ENCODE measurements at regions not wholly inside any gene's neighbourhood (a gene's known extent, or its start where the extent isn't known, plus 50 kb on each side); places are given as distances from the start of the nearest gene placed in this dataset.
"Not testable (repeated sequence)": the region's sequence is repeated elsewhere in the genome, so short reads cannot be mapped to it uniquely, and the experiment has no call there.

DNA sequence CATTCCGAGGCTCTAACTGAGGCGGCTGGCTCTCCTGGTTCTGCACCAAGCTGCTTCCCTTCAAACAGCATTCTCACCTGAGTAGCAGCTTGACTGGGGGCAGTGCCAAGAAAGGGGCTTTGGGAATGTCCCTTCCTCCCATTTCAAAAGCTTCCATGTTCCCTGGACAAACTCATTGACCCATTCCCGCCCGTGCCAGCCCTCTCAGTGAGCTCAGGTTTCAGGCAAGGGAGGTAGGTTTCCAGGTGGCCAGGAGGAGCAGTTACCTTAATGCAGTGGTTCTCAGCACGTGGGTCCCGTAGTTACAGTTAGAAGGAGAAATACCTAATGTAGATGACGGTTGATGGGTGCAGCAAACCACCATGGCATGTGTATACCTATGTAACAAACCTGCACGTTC, 135.2 kb downstream of the ELOVL4 start:
- DNase-seq (ENCODE audit: low read depth, low spot score): no peak
- H3K4me3 ChIP-seq (ENCODE audit: low read length): no peak overlapping the region

DNA sequence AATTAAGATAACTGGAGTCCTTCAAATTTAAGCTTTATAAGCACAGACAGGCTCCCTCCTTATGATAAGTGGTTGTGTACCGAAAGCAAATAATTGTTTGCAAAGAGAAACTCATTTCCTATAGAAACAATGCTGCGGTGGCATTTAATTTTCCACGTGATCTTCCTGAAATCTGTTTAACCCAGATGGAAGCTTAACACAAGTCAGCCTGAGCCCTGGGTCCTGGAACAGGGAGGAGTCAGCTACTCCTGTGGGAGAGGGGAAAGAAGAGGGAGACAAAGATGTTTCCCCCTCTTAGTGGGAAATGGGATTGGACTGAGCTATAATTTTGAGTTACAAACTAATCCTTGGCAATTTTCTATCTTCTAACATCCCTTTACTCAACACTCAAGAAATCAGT, 136.5 kb downstream of the ELOVL4 start:
- no peak overlapping the region for H3K4me3 ChIP-seq (ENCODE audit: low read length)
- no peak for DNase-seq (ENCODE audit: low read depth, low spot score)

DNA sequence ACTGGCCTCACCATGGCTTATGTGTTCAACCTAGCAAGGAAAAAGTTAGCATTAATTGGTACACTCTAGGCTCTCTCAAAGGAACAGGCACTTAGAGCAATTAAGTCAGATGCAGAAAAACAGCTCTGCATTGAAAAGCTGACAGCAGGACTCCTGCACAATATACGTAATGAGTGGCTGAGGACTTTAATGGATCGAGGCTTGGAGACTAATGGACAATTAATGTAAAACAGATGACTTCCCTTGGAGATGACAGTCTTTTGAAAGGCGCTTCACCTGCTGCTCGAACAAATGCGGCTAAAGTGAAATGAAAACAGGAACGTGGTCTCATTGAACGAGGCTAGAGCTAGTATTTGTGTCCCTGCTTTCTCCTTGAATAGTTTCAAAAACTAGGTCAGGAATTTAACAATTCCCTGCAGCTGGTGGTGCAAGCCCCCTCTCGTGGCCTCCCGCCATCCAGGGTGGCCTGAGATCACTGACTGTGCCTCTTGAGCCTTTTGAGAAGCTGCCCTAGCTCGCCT, 137.1 kb downstream of the ELOVL4 start:
- H3K4me3 ChIP-seq (ENCODE audit: low read length): no peak overlapping the region
- DNase-seq (ENCODE audit: low read depth, low spot score): no peak

DNA sequence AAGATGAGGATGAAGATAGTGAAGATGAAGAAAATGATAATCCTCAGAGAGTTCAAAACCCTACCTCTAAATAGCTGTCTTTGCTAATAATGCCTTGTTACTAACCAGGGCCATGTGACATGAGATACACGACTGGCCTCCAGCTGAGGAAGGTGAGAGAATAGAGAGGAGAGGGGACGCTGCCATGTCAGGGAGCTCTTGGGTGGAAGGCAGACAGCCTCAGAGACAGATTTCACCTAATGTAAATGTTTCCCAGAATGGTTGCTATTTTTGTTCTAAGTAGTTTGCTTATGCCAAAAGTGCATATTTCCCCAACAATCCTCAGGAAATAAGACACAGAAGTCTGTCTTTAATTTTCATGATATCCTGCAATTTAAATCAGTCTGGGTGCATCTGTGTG, 138.4 kb downstream of the ELOVL4 start:
- DNase-seq (ENCODE audit: low read depth, low spot score): no peak
- H3K4me3 ChIP-seq (ENCODE audit: low read length): no peak overlapping the region

DNA sequence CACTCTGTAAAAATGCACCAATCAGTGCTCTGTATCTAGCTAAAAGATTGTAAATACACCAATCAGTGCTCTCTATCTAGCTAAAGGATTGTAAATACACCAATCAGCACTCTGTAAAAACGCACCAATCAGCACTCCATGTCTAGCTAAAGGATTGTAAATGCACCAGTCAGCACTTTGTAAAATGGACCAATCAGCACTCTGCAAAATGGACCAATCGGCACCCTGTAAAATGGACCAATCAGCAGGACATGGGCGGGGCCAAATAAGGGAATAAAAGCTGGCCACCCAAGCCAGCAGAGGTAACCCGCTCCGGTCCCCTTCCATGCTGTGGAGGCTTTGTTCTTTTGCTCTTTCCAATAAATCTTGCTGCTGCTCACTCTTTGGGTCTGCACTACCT, 140.7 kb downstream of the ELOVL4 start:
- not testable (repeated sequence) for DNase-seq (ENCODE audit: low read depth, low spot score); H3K4me3 ChIP-seq (ENCODE audit: low read length)

DNA sequence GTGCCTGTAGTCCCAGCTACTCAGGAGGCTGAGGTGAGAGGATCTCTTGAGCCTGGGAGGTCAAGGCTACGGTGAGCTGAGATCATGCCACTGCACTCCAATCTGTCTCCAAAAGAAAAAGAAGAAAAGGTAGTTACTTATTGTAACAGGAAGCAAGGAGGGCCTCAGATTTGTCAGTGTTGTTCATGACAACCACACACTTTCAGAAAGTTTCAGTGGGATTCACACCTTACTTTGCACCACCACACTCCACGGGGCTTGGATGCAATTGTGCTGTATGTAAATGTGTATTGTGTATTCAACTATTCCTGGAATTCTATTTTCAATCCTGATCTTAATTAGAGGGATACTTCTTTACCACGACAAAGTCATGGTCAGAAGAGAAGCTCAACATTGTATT, 142.6 kb downstream of the ELOVL4 start:
- DNase-seq (ENCODE audit: low read depth, low spot score): no peak
- no peak overlapping the region for H3K4me3 ChIP-seq (ENCODE audit: low read length)

DNA sequence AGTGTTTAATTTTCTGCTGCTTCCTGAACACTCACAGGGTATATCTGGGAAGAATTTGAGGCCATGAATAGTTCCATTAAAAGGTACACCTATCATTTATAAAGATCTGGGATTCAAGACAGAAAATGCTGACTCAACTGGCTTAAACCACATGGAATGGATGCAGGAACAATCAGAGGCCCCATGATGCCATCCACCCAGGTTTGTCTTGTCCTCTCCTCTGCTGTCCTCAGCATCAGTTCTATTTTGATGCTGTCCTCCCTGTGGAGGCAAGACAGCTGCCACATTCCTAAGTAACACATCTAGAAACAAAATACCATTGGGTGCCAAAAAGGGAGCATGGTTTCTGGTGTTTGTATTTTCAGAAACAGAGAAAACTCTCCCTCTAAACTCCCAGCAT, 143.4 kb downstream of the ELOVL4 start:
- no peak for DNase-seq (ENCODE audit: low read depth, low spot score)
- H3K4me3 ChIP-seq (ENCODE audit: low read length): no peak overlapping the region

DNA sequence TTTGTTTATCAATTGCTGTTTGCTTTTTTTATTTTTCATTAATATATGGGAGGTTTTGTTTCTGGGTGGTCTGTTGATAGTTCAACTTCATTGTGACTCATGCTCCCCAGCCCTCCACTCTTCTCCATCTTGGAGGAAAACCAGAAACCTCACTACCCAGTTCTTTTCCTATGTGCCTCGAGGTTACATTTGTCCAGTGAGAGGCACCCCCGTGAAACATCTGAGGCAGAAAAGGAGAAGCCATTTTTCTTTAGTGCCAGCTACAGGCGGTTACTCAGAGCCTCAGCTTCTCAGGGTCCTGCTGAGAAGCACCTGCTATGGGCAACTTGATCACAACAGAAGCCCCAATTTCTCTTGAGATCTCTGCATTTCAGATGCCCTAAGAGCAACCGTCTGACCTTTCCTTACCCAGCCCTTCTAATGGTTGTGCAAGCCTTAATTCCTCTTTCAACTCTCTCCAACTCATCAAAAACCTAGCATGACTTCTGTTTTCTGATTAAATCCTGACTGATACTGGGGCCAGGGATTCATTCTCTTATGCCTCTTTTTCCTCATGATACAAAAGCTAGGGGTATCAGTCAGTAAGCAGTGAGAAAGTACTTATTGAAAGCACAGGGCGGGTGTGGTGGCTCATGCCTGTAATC, 144.6 kb downstream of the ELOVL4 start:
- H3K4me3 ChIP-seq (ENCODE audit: low read length): no peak overlapping the region
- DNase-seq (ENCODE audit: low read depth, low spot score): no peak

DNA sequence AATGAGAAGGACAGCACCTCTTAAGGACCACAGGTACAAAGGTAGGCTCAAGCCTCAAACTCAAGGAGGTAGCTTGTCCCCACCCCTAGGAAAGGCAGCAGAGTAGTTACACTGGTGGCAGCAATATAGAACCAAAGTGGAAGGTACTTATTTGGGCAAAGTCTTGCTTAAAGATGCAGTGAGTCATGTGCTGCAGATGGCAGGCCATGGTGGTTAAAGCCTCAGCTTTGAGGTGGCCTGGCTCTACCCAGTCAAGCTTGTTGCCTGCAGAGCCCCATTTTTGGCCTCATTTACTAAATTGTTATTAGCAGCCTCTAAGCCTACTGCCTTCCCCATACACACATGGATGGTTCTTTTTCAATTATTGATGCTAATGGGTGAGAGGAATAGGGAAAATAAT, 146.0 kb downstream of the ELOVL4 start:
- H3K4me3 ChIP-seq (ENCODE audit: low read length): no peak overlapping the region
- DNase-seq (ENCODE audit: low read depth, low spot score): no peak

DNA sequence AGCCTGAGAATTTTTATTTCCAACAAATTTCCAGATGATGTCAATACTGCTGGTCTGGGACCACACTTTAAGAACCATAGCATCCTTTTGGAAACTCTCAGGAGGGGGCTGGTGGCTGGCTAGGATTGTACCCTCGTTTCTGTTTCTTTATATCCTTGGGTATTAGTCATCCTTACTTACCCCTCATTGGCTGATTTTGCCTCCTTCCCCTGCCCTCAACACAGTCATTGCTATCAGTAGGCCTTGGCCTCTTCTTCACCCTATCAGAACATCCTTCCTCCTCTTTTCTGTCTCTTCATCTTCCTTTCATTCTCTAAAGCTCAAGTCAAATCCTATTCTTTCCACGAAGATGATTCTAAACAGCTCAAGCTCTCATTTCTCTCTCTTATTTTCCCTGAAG, 148.5 kb downstream of the ELOVL4 start:
- no peak for DNase-seq (ENCODE audit: low read depth, low spot score)
- H3K4me3 ChIP-seq (ENCODE audit: low read length): no peak overlapping the region

DNA sequence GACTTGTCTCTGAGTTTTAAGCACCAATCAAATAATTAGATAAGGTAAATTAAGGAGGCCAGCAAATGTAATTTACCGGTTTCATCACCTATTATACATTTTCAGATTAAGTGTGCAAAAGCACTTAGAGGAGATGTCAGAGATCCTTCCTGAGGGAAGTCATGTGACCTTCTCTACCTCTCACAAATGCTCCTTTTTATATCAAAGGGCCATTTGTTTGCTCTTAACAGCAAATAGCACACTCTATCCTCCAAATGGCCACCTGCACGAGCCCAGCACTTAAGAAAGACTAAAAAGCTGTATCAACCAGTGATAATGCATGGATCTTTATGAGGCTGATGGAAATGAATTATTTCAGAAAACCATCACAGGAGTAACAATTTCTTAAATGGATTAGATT, 149.4 kb downstream of the ELOVL4 start:
- DNase-seq (ENCODE audit: low read depth, low spot score): no peak
- H3K4me3 ChIP-seq (ENCODE audit: low read length): no peak overlapping the region

DNA sequence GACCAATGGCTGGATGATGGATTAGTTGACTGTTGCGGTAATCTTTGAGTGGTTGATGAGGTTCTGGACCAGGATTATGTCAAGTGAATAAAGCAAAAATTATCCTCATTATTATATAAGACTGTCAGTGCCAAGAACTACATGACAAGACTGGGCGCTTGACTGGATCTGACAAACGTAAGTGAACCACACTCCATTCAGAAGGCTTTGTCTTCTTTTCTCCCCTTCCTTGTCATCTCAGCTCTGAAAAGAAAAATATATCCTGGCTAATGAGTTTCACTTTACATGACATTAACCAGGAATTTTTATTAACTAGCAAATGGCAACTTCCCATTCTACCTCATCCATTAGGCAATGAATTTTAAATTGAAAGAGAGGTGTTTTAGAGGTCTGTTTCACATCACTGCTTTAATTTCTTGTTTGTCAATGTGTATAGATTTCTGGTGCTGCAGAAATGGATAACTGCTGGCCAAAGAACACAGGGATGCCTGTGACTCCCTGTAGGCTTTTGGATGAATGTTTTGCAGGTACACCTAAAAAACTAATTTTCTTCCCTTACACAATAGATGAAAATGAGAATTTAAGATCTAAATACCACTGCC, 150.1 kb downstream of the ELOVL4 start:
- no peak overlapping the region for H3K4me3 ChIP-seq (ENCODE audit: low read length)
- no peak for DNase-seq (ENCODE audit: low read depth, low spot score)

DNA sequence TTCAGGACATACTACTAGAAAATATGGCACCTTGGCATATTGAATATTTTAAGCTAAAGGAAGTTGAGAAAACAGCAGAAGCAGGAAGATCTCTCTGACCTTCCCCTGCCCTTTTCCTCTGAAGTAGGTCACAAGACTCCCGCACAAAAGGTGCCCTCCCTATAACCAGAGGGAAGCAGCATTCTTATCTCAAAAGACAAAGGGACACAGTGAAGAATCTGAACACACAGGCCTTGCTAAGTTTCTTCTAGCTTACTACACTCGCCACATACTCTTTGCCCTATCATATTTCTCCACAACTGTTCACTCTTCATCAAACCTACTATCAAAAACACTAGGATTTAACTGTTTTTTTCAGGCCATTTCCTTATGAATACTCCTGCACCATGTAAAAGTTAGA, 151.2 kb downstream of the ELOVL4 start:
- DNase-seq (ENCODE audit: low read depth, low spot score): no peak
- no peak overlapping the region for H3K4me3 ChIP-seq (ENCODE audit: low read length)

DNA sequence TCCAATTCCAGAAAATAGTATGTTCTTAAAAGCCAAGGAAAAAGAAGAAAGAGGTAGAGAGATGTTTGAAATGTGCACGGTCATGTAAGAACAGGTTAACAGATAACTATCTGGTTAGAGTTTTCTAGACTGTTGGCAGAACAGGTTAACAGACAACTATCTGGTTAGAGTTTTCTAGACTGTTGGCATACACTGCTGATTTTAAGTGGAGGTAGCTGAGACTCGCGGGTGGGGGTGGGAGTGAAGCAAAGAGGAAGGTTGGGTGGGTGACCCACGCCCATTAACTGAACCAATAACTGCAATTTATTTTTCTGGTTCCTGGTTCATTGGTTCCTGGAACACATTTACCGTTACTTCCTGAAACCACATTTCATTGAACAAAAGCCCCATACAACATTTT, 157.5 kb downstream of the ELOVL4 start:
- no peak overlapping the region for H3K4me3 ChIP-seq (ENCODE audit: low read length)
- no peak for DNase-seq (ENCODE audit: low read depth, low spot score)

DNA sequence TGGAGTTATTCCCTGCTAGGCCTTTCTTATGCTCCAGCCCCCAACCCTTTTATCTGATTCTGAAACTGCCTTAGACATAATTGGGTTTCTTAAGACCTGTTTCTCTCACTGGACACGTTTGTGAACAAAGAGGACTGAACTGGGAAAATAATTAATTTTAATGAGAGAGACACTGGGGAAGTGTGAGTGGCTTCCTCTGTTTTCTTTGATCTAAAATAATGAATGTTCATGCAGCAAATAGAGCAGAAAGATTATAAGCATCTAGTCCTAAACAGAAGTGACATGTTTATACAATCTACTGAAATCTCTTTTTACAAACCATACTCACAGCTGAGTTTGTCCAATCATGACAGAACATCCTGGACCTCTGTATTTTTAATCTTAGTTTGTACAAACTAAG, 157.6 kb downstream of the SH3BGRL2 start:
- DNase-seq (ENCODE audit: low read depth, low spot score): no peak
- H3K4me3 ChIP-seq (ENCODE audit: low read length): no peak overlapping the region

DNA sequence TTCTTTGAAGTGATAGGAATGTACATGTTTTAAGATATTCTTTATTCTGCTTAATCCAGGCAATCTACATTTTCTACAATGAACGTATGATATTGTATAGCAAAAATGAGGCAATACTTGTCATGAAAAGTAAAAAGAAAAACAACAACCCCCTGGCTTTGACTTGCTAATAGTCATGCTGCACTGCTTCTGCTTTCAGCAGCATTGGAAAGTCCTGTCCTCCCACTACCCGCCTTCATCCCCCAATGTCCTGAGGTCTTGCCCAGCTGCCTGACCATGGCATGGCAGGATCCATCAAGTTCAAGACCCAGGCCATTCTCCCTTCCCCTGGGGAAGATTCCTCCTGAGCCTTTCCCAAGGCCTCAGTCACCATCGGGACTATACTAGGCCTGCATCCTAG, 156.5 kb downstream of the SH3BGRL2 start:
- no peak overlapping the region for H3K4me3 ChIP-seq (ENCODE audit: low read length)
- DNase-seq (ENCODE audit: low read depth, low spot score): no peak

DNA sequence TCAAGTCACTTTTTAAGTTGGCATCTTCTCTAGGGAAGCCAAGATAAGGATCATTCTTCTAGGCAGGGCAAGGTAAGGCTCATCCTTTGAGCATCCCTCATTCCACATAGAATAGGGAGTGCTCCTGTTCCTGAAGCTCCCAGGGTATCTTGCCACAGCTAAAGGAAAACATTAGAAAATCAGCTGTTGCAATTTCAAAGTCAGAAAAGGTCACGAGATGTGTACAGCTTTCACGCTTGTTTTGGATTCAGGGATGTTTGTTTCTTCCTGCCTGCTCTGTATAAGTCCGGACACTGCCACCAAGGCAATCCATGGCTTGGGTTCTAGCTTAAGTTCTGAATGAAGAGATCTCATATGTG, 153.2 kb downstream of the SH3BGRL2 start:
- no peak for DNase-seq (ENCODE audit: low read depth, low spot score)
- H3K4me3 ChIP-seq (ENCODE audit: low read length): no peak overlapping the region

DNA sequence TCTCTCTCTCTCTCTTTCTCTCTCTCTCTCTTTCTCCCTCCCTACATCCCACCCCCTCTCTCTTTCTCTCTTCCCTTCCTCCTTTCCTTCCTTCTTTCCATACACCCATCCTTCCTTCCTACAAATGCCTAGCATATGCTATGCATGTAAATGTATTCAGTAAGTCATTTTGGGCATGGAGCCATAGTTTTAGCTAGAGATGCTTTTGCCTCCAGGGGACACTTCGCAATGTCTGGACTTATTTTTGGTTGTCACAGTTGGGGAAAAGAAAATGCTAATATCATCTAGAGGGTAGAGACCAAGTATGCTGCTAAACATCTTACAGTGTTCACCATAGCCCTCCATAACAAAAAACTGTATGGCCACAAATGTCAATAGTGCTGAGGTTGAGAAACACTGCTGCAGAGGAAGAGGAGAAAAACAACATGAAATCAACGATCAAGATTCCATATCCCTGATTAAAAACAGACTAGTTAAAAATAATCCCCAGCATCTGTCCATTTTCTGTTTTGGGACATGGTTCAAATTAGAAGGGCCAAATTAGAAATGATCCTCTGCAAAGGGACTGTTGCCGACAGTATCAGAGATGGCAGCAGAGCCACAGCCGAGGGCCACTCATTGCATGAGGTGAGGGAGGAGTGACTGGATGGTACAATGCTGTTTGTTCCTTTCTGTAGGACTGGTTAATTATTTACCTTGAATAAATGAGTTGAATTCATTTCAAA, 152.7 kb downstream of the SH3BGRL2 start:
- H3K4me3 ChIP-seq (ENCODE audit: low read length): no peak overlapping the region
- DNase-seq (ENCODE audit: low read depth, low spot score): no peak

DNA sequence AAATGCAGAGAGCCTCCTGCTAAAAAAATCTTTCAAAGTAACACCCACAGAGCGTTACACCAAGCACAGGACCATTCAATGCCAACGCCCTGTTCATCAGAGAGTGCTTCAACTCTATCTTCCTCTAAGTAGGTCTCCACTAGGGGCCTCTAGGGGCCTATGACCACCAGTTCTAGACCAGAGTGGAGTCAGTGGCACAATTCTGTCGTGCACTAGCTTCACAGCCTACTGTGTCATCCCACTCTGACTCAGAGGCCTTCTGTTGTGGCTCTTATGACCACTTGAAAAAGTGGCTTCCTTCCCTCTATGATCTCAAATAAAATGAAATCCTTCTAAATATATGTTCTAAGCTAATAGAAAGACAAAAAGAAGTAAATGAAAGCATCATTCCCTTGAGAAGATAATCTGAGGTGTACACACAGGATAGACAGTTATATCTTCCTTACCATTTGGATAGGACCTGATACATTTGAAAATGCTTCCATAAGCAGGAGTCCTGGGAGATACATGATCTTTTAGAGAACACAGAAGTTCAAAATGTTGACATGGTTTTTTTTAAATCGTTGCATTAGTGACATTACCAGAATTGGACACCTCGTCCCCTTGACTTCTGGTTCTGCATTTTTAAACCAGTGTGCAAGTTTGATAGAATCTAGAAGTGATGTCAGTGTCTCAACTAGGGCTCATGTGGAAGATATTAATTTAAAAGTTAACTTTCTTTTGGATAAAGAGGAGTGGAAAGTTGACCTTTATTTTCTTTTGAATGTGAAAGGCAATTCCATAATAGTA, 151.9 kb downstream of the SH3BGRL2 start:
- no peak for DNase-seq (ENCODE audit: low read depth, low spot score)
- H3K4me3 ChIP-seq (ENCODE audit: low read length): no peak overlapping the region

DNA sequence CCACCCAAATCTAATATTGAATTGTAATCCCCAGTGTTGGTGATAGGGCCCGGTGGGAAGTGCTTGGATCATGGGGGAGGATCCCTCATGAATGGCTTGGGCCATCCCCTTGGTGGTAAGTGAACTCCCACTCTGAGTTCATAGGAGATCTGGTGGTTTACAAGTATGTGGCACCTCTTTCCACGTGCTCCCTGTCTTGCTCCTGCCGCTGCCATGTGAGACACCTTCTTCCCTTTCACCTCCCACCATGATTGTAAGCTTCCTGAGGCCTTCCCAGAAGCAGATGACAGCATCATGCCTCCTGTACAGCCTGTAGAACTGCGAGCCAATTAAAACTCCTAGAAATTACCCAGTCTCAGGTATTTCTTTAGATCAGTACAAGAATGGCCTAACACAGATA, 150.8 kb downstream of the SH3BGRL2 start:
- DNase-seq (ENCODE audit: low read depth, low spot score): no peak
- no peak overlapping the region for H3K4me3 ChIP-seq (ENCODE audit: low read length)

Measured in Jurkat, Clone E6-1 (cell line).